ENCODE measurements at regions not wholly inside any gene's neighbourhood (a gene's known extent, or its start where the extent isn't known, plus 50 kb on each side); places are given as distances from the start of the nearest gene placed in this dataset.

DNA sequence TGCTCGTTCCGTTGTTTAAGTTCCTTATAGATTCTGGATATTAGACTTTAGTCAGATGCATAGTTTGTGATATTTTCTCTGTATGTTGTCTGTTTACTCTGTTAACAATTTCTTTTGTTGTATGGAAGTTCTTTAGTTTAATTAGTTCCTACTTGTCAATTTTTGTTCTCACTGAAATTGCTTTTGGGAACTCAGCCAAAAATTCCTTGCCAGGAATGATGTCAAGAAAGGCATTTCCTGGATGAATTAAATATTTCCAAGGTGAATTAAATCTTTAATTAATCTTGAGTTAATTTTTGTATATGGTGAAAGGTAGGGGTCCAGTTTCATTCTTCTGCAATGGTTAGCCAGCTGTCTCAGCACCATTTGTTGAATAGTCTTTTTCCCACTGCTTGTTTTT, 406.2 kb upstream of the NOX3 start:
- no peak for TF ChIP-seq POLR2A (IDR thresholded peaks at IDR 0.05; ENCODE audit: low read length)
- no peak for TF ChIP-seq GATA1 (IDR thresholded peaks at IDR 0.05; ENCODE audit: low read depth, low read length)
